ENCODE measurements at regions not wholly inside any gene's neighbourhood (a gene's known extent, or its start where the extent isn't known, plus 50 kb on each side); places are given as distances from the start of the nearest gene placed in this dataset.

DNA sequence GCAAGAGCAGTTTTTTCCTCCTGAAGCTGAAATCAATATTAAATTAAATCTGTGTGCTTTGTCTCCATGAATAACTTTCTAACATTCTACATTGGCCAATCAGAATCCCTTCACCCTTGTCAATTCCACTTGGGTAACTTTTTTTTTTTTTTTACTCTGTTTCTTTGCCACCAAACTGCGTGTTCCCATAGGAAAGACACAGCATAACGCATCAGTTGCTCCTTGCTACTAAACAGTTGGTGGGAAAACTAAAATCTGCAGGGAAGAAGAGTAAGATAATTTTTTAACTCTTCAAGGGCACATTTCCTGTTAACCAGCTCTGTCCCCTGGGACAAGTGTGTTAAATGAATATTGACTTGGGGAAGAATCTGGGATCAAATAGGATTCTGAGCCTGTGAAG is 113.3 kb upstream of the SERP2 start:
- DNase-seq, result no peak

DNA sequence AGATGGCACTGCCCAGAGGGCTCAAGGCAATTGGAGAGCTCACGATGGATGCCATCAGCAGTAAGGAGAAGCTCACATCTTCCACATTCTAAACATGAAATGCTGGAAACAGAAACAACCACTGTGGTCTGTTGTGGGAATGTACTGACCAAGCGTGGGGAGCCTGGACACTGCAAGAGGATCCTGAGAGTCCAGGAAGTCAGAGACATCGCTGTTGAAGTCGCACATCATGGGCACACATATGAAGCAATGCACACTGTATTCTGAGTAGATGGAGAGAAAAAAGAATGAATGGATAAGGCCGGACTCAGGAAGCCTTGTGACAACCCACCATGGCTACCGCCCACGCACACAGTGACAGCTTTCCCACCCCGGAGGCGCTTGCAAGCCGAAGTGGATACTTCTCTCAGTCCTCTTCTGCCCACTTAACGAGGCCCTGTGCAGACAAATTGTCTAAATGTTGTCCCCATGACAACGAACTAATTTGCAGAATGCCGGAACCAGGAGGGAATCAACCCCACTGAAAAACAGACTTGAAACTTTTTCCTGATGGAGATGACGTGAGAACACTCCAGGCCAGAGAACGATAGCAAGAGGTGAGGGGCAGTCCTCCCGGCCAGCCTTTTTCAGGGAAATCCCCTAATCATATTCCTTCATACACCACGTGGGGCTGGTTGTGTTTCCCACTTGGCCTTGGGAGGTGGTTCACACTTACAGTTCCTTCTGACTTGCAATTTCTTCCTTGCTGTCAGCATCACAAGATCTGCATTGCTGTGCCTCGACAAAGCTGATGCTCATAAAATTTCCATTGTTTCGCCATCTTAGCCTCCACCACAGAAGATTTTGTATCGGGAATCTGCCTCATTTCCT is 109.6 kb upstream of the SERP2 start:
- DNase-seq, result no peak

DNA sequence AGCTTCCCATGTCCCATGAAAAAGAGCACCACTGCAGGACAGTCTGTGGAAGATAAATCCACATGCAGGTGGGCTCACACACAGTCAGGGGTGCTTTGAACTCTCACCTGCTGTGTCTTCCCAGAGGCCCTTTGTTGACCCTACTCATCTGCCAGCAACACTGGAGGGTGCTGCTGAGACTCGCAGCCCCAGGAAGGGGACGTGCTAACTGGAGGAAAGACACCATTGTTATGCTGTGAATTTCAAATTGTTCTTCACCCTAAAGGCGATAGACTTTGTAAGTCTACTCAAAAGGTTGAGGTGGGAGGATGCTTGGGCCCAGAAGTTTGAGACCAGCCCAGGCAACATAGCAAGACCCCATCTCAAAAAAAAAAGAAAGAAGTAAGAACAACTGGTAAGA is 107.3 kb upstream of the SERP2 start:
- no peak for DNase-seq

GRCh38 chr13:44266772-44267171 is 106.9 kb upstream of the SERP2 start:
- DNase-seq, result no peak

GRCh38 chr13:44267203-44267602 is 106.4 kb upstream of the SERP2 start:
- no peak for DNase-seq

DNA sequence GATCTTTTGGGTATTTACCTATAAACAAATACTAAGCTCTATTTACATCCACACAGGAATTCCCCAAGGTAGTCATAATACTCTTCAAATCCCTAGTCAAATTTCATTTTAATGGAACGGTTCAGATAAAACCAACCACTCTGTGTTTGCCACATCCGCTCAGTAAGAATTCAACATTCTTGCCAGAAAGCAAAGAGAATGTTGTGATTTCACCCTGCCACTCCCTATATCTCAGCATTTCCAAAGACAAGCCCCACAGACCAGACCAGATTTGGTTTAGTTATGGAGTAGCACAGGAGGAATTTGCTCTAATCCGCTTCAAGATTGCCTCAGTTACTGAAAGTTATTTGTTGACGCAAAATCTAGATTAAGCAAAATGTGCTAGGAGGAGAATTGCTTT is 105.6 kb upstream of the SERP2 start:
- no peak for DNase-seq

DNA sequence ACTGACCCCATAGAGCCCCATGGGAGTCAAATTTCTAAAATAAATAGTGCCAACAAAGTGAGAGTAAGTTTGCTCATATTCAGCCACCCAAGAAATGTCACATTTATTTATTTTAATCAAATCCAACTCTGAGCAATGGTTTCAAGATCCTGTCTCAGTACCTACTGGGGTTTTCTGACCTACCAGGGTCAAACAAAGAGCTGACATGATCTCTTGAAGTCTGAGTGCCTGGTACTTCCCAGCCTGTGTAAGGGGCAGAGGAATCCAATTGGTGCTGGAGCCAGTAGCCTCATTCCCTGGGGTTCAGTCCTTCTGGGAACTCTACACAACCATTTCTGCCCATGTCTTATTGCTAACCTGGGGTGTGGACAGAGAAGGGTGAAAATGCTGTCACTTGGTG is 104.6 kb upstream of the SERP2 start:
- DNase-seq, result no peak

DNA sequence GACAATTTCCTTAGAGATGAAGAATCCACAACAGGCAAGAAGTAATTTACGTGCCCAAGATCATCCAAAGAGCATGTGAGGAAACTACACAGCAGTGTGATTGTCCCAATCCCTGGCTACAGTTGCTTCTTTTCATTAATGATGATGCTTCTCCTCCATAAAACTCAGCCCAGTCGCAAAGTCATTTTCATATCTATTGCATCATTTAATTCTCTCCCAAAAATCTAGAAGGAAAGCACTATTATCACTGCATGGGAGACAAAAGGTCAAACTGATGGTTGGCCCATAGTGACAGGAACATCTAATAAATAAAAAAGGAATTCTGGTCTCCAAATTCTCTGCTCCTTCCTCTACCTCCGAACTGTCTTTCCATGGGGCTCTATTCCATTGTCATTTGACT is 103.5 kb upstream of the SERP2 start:
- no peak for DNase-seq

GRCh38 chr13:44271031-44271455 is 102.6 kb upstream of the SERP2 start:
- DNase-seq, result no peak

GRCh38 chr13:44271473-44271872 is 102.2 kb upstream of the SERP2 start:
- DNase-seq, result no peak

DNA sequence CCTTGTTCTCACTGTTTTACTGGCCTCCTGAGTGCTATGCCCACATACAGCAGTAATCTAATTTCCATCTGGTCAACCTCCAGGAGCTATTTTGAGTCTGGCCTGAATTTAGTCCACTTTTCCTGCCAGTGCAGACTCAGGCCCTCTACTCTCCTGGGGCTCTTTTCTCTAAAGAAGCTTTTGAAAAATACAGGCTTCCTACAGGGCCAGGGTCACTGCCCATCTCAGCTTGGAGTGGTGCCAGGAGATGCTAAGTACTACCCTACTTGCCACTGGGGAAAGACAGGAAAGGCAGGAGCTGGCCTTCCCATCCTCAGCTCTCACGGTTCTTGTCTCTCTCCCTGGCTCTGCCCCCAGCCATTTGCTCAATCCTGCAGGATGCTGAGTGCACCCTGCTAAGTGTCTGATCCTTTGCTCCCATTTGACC is 101.7 kb upstream of the SERP2 start:
- no peak for DNase-seq

- no peak for DNase-seq
These were observed 100.9 kb upstream of the SERP2 start for GRCh38 chr13:44272692-44273091.

- DNase-seq, result no peak
These were observed 100.4 kb upstream of the SERP2 start for GRCh38 chr13:44273216-44273615.

GRCh38 chr13:44273991-44274770 is 99.4 kb upstream of the SERP2 start:
- no peak for DNase-seq

- no peak for DNase-seq
These were observed 98.8 kb upstream of the SERP2 start for GRCh38 chr13:44274771-44275205.

GRCh38 chr13:44275381-44275780 is 98.2 kb upstream of the SERP2 start:
- DNase-seq, result no peak

GRCh38 chr13:44276061-44276460 is 97.6 kb upstream of the SERP2 start:
- no peak for DNase-seq

GRCh38 chr13:44277459-44277858 is 96.2 kb upstream of the SERP2 start:
- no peak for DNase-seq

DNA sequence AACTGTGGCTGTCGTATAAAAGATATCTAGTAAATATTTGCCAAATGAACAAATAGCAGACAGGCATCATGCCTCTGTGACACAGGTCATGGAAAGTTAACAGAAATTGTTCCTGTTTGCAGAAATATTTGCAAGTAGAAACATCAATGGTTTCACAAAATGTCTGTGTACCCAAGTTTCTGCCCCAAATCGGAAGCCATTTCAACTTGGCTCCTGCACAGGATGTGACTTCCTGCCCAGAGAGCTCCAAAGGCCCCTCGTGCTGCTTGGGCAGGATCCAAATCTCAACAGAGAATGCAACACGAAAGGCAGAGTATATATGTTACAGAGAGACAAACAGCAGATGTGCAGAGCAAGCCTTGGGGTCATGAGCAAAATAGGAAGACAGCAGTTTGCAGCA is 95.5 kb upstream of the SERP2 start:
- no peak for DNase-seq

GRCh38 chr13:44280456-44280855 is 93.2 kb upstream of the SERP2 start:
- DNase-seq, result no peak

- DNase-seq, result no peak
These were observed 92.2 kb upstream of the SERP2 start for GRCh38 chr13:44281252-44282000.

DNA sequence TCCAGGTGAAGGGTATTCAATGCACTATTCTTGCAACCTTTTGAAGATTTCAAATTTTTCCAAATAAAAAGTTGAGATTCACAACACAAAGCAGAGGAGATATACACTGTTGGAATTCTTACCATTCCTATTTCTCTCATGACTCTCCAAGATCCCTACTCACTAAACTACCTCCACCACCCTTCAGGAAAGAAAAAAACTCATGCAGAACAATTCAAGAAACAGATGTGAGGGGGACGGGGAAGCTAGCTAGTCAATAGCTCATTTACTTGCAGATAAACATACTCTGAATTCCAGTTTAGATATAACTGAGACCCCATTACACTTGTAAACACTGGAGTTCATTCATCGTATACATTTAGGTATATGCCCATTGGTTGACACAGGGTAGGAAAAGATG is 90.0 kb upstream of the SERP2 start:
- no peak for DNase-seq

DNA sequence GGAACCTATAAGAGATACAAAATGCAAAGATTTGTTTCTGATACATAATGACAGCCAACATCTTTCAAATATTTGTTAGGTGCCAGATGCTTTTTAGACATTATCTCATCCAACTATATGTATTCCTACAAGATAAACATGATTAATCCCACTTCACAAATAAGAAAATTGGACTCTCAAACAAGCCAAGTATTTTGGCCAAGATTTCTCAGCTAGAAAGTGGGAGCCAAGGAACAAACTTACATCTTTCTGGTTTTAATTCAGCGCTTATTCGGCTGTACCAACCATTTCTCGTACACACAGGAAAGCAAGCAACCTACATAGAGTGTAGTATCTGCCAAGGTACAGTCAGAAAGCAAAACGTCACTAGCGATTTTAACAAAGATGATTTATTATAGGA is 85.7 kb upstream of the SERP2 start:
- DNase-seq, result no peak

- DNase-seq, result no peak
These were observed 81.1 kb upstream of the SERP2 start for GRCh38 chr13:44292545-44292944.

Measured in stimulated activated naive CD4-positive, alpha-beta T cell treated with Interleukin-2 at 50 U/mL for 16 hours (primary cell).